ENCODE measurements at regions not wholly inside any gene's neighbourhood (a gene's known extent, or its start where the extent isn't known, plus 50 kb on each side); places are given as distances from the start of the nearest gene placed in this dataset.

- TF ChIP-seq CTCF (IDR thresholded peaks at IDR 0.05; ENCODE audit: low read length), result no peak
- no peak for TF ChIP-seq EZH2 (IDR thresholded peaks at IDR 0.05; ENCODE audit: borderline replicate concordance, low read length)
Measured at GRCh38 chr6:122178988-122179387, 220.5 kb upstream of the HSF2 start.

Data from OCI-LY1 (cell line).